ENCODE measurements at regions not wholly inside any gene's neighbourhood (a gene's known extent, or its start where the extent isn't known, plus 50 kb on each side); places are given as distances from the start of the nearest gene placed in this dataset.
"Not testable (repeated sequence)": the region's sequence is repeated elsewhere in the genome, so short reads cannot be mapped to it uniquely, and the experiment has no call there.

DNA sequence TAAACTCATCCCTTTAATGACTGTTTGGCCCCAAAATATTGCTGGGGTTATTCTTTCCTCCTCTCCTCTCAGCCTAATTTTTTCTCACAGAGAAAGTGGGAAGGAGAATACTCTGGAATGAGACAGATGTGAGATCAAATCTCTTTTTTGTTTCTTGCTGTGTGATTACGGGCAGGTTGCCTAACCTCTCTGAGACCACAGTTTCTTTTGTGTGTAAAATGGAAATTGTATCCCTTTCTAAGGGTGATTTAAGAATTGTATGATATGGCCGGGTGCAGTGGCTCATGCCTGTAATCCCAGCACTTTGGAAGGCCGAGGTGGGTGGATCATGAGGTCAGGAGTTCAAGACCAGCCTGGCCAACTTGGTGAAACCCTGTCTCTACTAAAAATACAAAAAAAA is 111.5 kb upstream of the MRPS22 start:
- TF ChIP-seq, protein P1, sequence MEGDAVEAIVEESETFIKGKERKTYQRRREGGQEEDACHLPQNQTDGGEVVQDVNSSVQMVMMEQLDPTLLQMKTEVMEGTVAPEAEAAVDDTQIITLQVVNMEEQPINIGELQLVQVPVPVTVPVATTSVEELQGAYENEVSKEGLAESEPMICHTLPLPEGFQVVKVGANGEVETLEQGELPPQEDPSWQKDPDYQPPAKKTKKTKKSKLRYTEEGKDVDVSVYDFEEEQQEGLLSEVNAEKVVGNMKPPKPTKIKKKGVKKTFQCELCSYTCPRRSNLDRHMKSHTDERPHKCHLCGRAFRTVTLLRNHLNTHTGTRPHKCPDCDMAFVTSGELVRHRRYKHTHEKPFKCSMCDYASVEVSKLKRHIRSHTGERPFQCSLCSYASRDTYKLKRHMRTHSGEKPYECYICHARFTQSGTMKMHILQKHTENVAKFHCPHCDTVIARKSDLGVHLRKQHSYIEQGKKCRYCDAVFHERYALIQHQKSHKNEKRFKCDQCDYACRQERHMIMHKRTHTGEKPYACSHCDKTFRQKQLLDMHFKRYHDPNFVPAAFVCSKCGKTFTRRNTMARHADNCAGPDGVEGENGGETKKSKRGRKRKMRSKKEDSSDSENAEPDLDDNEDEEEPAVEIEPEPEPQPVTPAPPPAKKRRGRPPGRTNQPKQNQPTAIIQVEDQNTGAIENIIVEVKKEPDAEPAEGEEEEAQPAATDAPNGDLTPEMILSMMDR (IDR thresholded peaks at IDR 0.05; ENCODE audit: low read length) = not testable (repeated sequence)
- TF ChIP-seq EZH2 (IDR thresholded peaks at IDR 0.05; ENCODE audit: borderline replicate concordance, low read length) = not testable (repeated sequence)
